ENCODE measurements at regions not wholly inside any gene's neighbourhood (a gene's known extent, or its start where the extent isn't known, plus 50 kb on each side); places are given as distances from the start of the nearest gene placed in this dataset.

GRCh38 chrY:10627116-10627515, 1099.4 kb downstream of the TSPY10 start:
- TF ChIP-seq CTCF (IDR thresholded peaks at IDR 0.05): no peak
- TF ChIP-seq POLR2A (IDR thresholded peaks at IDR 0.05): no peak
